ENCODE measurements at regions not wholly inside any gene's neighbourhood (a gene's known extent, or its start where the extent isn't known, plus 50 kb on each side); places are given as distances from the start of the nearest gene placed in this dataset.

DNA sequence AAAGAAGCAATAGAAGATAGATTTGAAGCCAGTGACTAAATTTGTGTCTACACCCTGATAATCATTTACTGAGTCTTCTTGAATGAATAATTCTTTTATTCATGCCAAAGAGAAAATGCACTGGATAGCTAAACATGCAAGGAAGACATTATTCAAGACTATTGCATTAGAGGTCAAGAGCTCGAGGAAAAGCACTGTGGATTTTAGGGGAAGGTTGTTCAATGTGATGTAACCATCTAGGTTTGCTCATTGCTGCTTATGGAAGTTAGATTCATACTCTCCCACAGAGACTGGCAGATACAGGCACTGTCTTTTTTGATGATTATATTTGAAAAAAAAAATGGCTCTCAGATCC, 682.1 kb downstream of the KCNA4 start:
- no peak for TF ChIP-seq ELF1 (IDR thresholded peaks at IDR 0.05)
- TF ChIP-seq, protein P1, sequence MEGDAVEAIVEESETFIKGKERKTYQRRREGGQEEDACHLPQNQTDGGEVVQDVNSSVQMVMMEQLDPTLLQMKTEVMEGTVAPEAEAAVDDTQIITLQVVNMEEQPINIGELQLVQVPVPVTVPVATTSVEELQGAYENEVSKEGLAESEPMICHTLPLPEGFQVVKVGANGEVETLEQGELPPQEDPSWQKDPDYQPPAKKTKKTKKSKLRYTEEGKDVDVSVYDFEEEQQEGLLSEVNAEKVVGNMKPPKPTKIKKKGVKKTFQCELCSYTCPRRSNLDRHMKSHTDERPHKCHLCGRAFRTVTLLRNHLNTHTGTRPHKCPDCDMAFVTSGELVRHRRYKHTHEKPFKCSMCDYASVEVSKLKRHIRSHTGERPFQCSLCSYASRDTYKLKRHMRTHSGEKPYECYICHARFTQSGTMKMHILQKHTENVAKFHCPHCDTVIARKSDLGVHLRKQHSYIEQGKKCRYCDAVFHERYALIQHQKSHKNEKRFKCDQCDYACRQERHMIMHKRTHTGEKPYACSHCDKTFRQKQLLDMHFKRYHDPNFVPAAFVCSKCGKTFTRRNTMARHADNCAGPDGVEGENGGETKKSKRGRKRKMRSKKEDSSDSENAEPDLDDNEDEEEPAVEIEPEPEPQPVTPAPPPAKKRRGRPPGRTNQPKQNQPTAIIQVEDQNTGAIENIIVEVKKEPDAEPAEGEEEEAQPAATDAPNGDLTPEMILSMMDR (IDR thresholded peaks at IDR 0.05) = no peak
- no peak for TF ChIP-seq JUND (IDR thresholded peaks at IDR 0.05)
- no peak for TF ChIP-seq RAD21 (IDR thresholded peaks at IDR 0.05; ENCODE audit: low read length)
